Embryonic facial prominence (tissue), 1 donor: ENCODE measurements at regions not wholly inside any gene's neighbourhood (a gene's known extent, or its start where the extent isn't known, plus 50 kb on each side); places are given as distances from the start of the nearest gene placed in this dataset.
"Not testable (repeated sequence)": the region's sequence is repeated elsewhere in the genome, so short reads cannot be mapped to it uniquely, and the experiment has no call there.

Source experiments
- DNase-seq: peaks from one replicate; pipeline ENCODE4 v3.0.0-alpha.2; 2016; ENCODE audit errors: extremely low spot score

- DNase-seq: no peak
Observed at GRCh38 chr5:130578354-130578753, 586.7 kb downstream of the HINT1 start.

- no peak for DNase-seq
Observed at GRCh38 chr5:130571076-130571475, 594.0 kb downstream of the HINT1 start.

GRCh38 chr5:130568791-130569190 is 596.3 kb downstream of the HINT1 start:
- DNase-seq: no peak

- no peak for DNase-seq
Observed at GRCh38 chr5:130555429-130555828, 609.6 kb downstream of the HINT1 start.

- DNase-seq: no peak
Observed at GRCh38 chr5:130550562-130550928, 614.5 kb downstream of the HINT1 start.

- no peak for DNase-seq
Observed at GRCh38 chr5:130549884-130550561, 615.0 kb downstream of the HINT1 start.

- DNase-seq: no peak
Observed at GRCh38 chr5:130546211-130546610, 618.8 kb downstream of the HINT1 start.

GRCh38 chr5:130545291-130545690 is 619.8 kb downstream of the HINT1 start:
- no peak for DNase-seq

GRCh38 chr5:130541617-130542221 is 623.3 kb downstream of the HINT1 start:
- DNase-seq: no peak

- no peak for DNase-seq
Observed at GRCh38 chr5:130536691-130537090, 628.4 kb downstream of the HINT1 start.

GRCh38 chr5:130532786-130533185 is 628.5 kb downstream of the CHSY3 start:
- DNase-seq: no peak

GRCh38 chr5:130529511-130530485 is 625.5 kb downstream of the CHSY3 start:
- no peak for DNase-seq

GRCh38 chr5:130529111-130529510 is 624.8 kb downstream of the CHSY3 start:
- no peak for DNase-seq

GRCh38 chr5:130528474-130528873 is 624.2 kb downstream of the CHSY3 start:
- DNase-seq: no peak

GRCh38 chr5:130526708-130527107 is 622.4 kb downstream of the CHSY3 start:
- DNase-seq: no peak

- DNase-seq: no peak
Observed at GRCh38 chr5:130520211-130520610, 615.9 kb downstream of the CHSY3 start.

- DNase-seq: no peak
Observed at GRCh38 chr5:130514984-130515690, 610.9 kb downstream of the CHSY3 start.

- DNase-seq: no peak
Observed at GRCh38 chr5:130502702-130503101, 598.4 kb downstream of the CHSY3 start.

- no peak for DNase-seq
Observed at GRCh38 chr5:130501151-130501865, 597.0 kb downstream of the CHSY3 start.

- DNase-seq: not testable (repeated sequence)
Observed at GRCh38 chr5:130500495-130500894, 596.2 kb downstream of the CHSY3 start.

GRCh38 chr5:130496215-130496614 is 592.0 kb downstream of the CHSY3 start:
- DNase-seq: no peak
